NCI-H146 treated with DMSO at 0.1 percent for 48 hours (cell line): ENCODE measurements at regions not wholly inside any gene's neighbourhood (a gene's known extent, or its start where the extent isn't known, plus 50 kb on each side); places are given as distances from the start of the nearest gene placed in this dataset.

Experiments used
- DNase-seq: peaks from one replicate; lab custom pipeline; 2025; ENCODE audit not compliant: unreplicated experiment; lab: John Stamatoyannopoulos, UW

GRCh38 chr16:80366023-80366422, 174.8 kb upstream of the DYNLRB2 start:
- no peak for DNase-seq

- DNase-seq: no peak
Observed at GRCh38 chr16:80362816-80363215, 178.0 kb upstream of the DYNLRB2 start.

- no peak for DNase-seq
Observed at GRCh38 chr16:80356365-80356764, 184.4 kb upstream of the DYNLRB2 start.

DNA sequence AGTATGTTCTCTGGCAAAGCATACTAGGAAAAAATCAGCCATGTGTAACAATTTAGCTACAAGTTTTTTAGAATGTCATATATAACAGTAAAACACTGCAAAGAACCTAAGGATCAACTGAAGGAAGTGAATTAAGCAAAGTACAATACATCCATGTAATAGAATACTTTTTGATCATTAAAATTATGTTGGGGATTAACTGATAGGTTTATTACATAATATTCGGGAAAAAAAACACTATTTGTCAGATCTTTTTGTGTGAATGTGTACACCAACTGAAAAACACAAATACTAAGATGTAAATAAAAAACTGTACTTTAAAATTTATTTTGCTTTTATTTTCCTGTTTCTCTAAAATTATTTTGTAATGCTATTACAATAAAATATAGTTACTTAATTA, 185.5 kb upstream of the DYNLRB2 start:
- no peak for DNase-seq

DNA sequence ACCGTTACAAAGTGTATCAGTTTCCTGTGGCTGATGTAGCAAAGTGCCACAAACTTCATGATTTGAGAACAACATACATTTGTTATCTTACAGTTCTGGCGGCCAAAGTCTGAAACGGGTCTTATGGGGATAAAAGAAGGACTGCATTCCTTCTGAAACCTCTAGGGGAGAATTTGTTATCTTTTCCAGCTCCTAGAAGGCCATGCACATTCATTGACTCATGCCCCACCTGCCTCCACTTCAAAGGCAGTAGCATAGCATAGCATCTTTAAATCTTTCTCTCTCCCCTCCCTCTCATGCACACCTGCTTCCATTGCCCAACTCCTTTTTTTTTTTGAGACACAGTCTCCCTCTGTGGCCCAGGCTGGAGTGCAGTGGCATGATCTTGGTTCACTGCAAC, 190.7 kb upstream of the DYNLRB2 start:
- DNase-seq: no peak

- DNase-seq: no peak
Observed at GRCh38 chr16:80347900-80348299, 192.9 kb upstream of the DYNLRB2 start.

DNA sequence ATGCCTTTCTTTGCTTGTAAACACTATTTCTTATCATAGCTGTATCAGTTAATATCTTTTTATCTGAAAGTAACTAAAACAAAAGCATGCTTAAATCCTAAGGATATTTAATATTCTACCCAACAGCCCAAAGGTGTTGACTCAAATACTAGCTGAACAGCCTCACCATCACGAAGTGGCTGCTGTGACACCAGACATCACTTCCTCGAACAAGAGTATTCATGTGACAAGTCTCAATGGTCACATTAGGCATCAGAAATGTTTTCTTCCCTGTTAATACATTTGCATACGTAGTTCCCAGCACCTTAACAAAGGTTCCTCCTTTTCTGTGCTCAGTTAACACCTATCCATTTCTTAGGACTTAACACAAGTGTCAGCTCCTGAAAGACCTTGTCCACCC, 193.8 kb upstream of the DYNLRB2 start:
- no peak for DNase-seq

GRCh38 chr16:80346111-80346632, 194.6 kb upstream of the DYNLRB2 start:
- DNase-seq: no peak

DNA sequence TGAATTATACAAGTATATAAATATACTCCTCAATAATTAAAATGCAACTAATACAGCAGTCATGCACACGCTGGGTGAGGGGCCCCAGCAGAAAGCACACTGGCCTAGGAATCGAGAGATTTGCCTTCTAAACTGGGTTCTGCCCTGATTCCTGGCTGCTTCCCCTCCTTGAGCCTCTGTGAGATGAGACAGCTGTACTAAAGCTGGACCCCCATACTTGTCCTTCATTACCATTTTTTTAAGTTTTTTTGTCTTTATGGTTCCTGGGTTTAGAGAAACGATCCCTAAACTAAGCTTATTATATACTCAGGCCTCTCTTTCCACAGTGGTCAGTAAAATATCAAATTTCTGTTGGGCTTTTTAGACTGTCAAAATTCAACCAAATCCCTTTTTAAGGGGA, 195.1 kb upstream of the DYNLRB2 start:
- no peak for DNase-seq

DNA sequence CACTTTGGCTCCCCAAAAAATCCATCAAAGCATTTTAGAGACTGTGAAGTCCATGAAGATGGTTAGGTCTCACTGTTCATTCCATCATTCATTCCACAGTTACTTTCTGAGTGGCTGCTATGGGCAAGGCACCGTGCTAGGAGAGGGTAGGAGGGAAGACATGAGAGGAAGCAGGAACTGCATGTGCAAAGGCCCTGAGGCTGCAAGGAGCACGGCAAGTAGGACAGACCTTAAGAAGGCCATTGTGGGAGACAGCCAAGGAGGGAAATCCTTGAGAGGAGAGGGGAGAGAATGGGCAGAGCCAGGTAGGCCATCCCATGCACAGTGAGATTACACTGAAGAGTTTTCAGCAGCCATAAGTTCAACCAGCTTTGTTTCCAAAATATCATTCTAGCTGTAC, 196.2 kb upstream of the DYNLRB2 start:
- no peak for DNase-seq

DNA sequence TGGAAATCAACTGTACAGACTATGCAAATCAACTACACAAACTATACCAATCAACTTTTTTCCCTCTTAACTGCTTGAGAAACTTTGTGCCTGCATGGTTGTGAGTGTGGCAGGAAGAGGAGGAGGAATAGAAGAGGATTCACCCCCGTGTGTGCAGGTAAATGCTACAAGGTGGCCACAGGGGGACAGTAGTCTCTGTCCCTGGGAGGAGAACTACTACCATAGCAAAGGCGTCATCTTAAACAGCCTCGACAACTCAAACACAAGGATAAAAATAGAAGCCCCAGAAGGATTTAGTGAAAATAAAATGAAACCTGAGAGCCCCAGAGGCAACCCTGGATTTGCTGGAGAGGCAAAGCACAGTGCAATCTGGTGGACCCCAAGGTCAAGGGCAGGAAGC, 199.5 kb upstream of the DYNLRB2 start:
- DNase-seq: no peak

- no peak for DNase-seq
Observed at GRCh38 chr16:80337786-80338185, 203.0 kb upstream of the DYNLRB2 start.

- no peak for DNase-seq
Observed at GRCh38 chr16:80330803-80331202, 210.0 kb upstream of the DYNLRB2 start.

DNA sequence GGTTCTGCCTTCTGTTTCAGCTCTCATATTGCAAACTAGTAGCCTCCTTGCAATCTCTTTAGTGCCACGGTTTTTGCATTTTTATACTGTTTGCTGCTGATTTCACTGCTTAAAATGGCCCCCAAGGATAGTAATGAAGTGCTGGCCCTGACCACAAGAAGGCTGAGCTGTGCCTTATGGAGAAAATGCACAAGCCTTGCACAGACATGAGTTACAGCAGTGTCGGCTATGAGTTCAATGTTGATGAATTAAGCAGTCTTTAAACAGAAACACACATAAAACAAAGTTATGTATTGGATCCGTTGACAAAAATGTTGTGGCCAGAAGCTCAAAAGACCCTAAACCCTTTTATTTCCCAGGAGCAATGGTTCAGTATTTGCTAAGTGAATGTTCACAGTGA, 210.6 kb upstream of the DYNLRB2 start:
- DNase-seq: no peak

DNA sequence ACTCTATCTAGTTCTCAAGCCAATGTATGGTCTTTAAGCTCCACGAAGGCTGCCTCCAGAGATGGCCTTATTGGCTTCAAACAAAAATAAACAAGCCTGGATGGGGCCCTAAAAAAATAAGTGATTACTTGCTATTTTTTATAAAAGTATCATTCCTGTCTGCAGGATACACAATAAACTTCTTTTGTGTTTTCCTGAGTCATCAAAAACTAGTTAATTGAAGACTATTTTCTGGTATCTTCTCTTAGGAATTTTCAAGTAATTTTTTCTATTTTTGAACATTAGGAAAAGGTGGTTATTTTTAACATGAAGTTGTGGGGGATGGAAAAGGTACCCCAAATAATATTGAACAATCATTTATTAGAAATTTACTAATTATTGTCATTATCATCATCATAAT, 213.1 kb upstream of the DYNLRB2 start:
- no peak for DNase-seq

DNA sequence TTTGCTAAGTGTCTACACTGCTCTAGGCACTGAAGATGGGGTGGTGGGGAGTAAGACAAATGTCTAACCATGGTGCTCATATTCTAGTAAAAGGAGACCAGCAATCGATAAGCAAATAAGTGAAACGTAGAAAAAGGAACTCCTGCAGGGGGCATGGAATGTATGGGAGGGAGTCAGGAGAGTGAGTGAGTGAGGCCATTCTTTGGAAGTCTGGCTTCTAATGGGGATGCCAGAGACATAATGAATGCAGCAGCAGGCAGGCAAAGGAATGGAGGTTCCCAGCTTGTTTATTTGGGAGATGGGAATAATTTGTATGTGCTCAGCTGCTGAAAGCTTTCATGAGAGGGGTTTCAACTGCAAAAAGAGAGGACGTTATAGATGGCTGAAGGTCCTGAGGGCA, 216.4 kb upstream of the DYNLRB2 start:
- DNase-seq: no peak

DNA sequence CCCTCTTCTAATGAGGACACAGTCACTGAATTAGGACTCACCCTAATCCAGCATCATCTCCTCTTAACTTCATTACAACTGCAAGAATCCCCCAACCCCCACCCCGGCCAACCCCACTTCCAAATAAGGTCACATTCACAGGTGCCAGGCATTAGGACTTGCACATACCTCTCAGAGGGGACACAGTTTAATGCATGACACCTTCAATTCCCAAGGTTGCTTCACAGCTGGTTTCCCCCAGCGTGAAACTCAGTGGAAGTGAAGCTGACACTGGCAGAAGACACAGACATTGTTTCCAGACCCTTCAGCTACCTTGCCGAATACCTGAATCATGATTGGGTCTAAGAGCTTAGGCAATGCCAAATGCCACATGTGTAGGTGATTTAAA, 217.0 kb upstream of the DYNLRB2 start:
- DNase-seq: no peak

DNA sequence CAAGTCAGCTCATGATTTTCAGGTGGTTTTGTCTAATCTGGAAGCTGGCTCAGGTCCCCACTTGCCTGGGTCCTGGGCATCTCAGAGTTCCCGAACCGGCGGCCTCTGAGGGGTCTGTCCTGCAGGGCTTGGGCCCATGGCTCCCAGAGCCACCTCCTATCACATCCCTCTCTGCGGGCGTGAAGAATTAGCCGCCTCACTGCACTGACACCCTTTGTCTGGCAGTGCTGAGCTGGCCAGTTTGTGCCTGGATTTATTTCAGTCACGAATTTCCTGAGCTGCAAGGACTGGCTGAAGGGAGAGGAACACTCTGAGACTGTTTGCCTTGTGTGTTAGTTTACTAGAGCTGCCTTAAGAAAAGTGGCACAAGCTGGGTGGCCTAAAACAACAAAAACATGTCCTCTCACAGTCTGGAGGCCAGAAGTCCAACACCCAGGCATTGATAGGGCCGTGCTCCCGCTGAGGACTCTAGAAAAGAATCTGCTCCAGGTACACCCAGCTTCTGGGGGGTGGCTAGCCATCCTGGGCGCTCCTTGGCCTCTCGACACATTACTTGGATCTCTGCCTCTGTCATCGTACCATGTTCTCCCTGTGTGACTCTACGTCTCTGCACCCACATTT, 217.5 kb upstream of the DYNLRB2 start:
- no peak for DNase-seq

- no peak for DNase-seq
Observed at GRCh38 chr16:80319181-80319580, 221.6 kb upstream of the DYNLRB2 start.

DNA sequence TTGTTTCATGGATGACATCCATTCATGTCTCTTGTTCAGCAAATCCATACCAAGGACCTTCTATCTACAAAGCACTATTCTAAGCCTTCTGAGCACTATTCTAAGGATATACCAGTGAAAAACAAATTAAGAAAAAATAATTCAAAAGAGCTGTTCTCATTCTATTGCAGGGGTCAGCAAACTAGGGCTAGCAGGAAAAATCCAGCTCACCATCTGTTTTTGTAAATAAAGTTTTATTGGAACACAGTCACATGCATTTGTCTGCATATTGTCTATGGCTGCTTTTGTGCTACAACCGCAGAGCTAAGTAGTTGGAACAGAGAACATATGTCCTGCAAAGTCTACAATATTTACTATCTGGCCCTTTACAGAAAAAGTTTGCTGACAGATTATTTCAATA, 222.7 kb upstream of the DYNLRB2 start:
- DNase-seq: no peak

DNA sequence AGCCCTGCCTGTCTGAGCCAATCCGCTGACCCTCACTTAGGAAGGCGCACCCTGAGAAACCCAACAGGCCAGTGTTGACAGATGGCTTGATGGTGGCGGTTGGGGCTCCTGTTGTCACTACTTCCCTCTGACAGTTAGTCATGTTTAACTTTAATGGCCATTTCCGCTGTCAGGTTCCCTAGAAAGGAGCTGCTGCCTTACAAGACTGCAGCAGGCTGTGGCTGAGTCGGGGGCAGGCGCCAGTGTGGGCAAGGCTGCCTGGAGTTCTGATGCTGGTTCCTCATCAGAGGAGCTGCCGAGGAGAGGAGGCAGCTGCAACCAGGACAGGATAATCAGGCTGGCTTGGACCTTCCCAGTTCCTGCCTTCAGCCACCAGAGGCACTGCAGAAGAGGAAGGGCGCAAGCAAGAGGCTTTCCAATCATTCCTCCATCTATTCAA, 223.2 kb upstream of the DYNLRB2 start:
- DNase-seq: no peak

DNA sequence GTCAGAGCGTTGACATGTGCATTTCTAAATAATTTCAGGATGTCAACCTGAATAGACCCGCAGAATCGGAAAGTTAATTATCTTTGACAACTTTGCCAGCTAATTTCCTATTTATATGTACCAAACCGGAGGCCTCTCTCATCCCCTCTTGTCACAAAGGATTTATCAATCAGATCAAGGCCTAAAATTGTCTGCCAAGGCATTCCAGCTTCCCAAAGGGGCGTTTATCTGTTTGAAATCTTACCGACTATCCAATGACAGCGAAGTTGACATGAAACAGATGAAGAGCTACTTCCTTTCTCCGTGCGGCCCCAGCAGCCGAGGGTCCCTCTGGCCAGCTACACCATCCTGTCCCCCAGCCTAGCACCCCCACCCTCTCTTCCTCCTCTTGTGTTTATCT, 223.7 kb upstream of the DYNLRB2 start:
- no peak for DNase-seq

DNA sequence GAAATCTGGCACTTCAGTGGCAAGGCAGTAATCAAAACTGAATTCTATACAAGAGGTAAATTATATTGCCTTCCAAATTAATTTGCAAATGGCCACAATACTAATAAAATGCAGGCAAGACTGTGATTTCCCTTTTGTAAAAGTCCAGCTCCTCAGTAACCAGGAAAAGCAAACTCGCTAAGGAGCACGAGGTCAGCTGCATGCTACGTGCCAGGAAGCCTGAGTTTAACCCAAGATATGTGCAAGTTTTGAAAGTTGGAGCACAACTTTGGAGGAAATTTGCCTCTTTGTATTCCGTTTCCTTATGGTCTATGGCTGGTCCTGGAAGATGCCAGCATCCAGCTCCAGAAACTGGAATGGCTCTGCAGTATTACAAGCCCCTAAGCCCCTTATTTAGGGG, 226.8 kb upstream of the DYNLRB2 start:
- no peak for DNase-seq
